ENCODE measurements at regions not wholly inside any gene's neighbourhood (a gene's known extent, or its start where the extent isn't known, plus 50 kb on each side); places are given as distances from the start of the nearest gene placed in this dataset.

GRCh38 chr10:4028854-4029583, 244.0 kb upstream of the KLF6 start:
- H3K27me3 ChIP-seq = no peaks in the 10 kb centered on the region
- WGBS, 2 donors = 91 to 93% methylated on average over 6 of the region's 6 CpGs
- intact Hi-C loops (cut with DNase I; ENCODE audit: low total_unique reads) = no loop called here
- H3K4me1 ChIP-seq = no peaks in the 10 kb centered on the region
- H3K4me3 ChIP-seq = no peak overlapping the region
- no peak for TF ChIP-seq POLR2A (IDR thresholded peaks at IDR 0.05)
- TF ChIP-seq, protein P1, sequence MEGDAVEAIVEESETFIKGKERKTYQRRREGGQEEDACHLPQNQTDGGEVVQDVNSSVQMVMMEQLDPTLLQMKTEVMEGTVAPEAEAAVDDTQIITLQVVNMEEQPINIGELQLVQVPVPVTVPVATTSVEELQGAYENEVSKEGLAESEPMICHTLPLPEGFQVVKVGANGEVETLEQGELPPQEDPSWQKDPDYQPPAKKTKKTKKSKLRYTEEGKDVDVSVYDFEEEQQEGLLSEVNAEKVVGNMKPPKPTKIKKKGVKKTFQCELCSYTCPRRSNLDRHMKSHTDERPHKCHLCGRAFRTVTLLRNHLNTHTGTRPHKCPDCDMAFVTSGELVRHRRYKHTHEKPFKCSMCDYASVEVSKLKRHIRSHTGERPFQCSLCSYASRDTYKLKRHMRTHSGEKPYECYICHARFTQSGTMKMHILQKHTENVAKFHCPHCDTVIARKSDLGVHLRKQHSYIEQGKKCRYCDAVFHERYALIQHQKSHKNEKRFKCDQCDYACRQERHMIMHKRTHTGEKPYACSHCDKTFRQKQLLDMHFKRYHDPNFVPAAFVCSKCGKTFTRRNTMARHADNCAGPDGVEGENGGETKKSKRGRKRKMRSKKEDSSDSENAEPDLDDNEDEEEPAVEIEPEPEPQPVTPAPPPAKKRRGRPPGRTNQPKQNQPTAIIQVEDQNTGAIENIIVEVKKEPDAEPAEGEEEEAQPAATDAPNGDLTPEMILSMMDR (IDR thresholded peaks at IDR 0.05) = no peak
- no peaks in the 10 kb centered on the region for H3K9me3 ChIP-seq
- H3K27ac ChIP-seq = no peak overlapping the region
- no peaks in the 10 kb centered on the region for H3K36me3 ChIP-seq (ENCODE audit: low read depth, missing control alignments)
- DNase-seq = no peak

DNA sequence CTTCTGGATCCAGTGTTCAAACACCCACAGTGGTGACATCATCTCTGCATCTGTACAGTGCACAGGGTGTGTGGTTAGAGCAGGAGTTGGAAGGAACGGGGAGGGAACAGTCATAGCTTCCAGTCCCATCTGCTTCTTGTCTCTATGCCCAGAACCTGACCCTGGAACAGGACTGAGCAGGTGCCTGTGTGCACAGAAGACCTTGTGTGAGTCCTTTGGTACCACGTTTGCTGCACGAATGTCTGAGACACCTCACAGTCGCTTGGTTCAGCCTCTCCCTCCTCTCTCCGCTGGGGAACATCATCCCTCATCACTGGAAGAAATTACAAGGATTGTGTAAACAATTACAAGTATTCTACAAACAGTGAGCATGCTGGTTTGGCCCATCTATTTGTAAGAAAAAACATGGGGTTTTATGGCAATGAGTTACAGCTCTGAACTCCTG, 243.0 kb upstream of the KLF6 start:
- no peaks in the 10 kb centered on the region for H3K4me1 ChIP-seq
- 82 to 88% methylated on average over 5 of the region's 5 CpGs for WGBS, 2 donors
- H3K27ac ChIP-seq = no peak overlapping the region

GRCh38 chr10:4025339-4025738, 240.3 kb upstream of the KLF6 start:
- intact Hi-C loops (cut with DNase I; ENCODE audit: low total_unique reads) = no loop called here
- Histone ChIP-seq H3K36me3 (ENCODE audit: low read depth, missing control alignments) (no peaks in the 10 kb centered on the region), H3K27me3 (no peaks in the 10 kb centered on the region), H3K9me3 (no peaks in the 10 kb centered on the region), H3K27ac (no peak overlapping the region), H3K4me3 (no peak overlapping the region), H3K4me1 (no peaks in the 10 kb centered on the region)
- DNase-seq = no peak
- no peak for TF ChIP-seq POLR2A (IDR thresholded peaks at IDR 0.05)
- TF ChIP-seq, protein P1 (IDR thresholded peaks at IDR 0.05) = no peak
- WGBS, 2 donors = 76 to 89% methylated on average over 4 of the region's 4 CpGs

More for the DNA sequence above, 243.0 kb upstream of the KLF6 start:
- no peak for DNase-seq
- Histone ChIP-seq H3K4me3 (no peak overlapping the region), H3K36me3 (ENCODE audit: low read depth, missing control alignments) (no peaks in the 10 kb centered on the region), H3K9me3 (no peaks in the 10 kb centered on the region), H3K27me3 (no peaks in the 10 kb centered on the region)
- no peak for TF ChIP-seq POLR2A (IDR thresholded peaks at IDR 0.05)
- TF ChIP-seq, protein P1 (IDR thresholded peaks at IDR 0.05) = no peak
- intact Hi-C loops (cut with DNase I; ENCODE audit: low total_unique reads) = no loop called here

DNA sequence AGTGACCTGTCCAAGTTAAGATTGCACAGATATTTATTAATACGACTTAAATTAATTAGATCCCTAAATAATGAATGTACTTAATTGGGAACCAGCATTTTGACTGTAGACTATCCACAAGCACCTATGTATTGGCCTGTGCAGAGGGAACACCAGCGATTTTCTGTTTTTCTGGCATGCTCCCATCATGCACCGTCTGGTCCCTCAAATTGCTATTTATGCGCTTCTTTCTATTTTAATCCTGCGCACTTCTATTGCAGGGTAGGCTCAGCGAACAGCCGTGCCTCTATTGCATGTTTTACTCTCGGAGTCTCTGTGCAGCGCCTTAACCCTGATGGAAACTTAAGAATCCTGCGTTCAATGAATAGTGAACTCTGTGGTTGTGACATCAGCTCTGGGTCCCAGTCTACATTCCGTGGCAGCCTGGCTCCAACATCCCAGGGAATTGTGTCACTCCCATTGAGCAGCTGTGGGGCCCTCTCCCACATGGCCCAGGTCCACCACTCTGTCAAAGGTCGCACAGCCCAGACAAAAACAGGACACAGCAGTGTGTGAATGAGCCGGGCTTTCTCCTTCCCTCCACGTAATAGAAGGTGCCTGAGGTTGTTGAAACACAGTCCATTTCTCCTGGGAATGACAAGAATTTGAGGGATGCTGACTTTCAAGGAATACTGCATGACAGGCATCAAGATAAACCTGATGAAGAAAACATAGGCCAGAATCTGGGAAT, 239.7 kb upstream of the KLF6 start:
- Histone ChIP-seq H3K27me3 (no peaks in the 10 kb centered on the region), H3K4me1 (no peaks in the 10 kb centered on the region), H3K27ac (no peak overlapping the region), H3K36me3 (ENCODE audit: low read depth, missing control alignments) (no peaks in the 10 kb centered on the region), H3K4me3 (no peak overlapping the region), H3K9me3 (no peaks in the 10 kb centered on the region)
- TF ChIP-seq, protein P1 (IDR thresholded peaks at IDR 0.05) = no peak
- 61 to 78% methylated on average over 14 of the region's 14 CpGs for WGBS, 2 donors
- no peak for DNase-seq
- intact Hi-C loops (cut with DNase I; ENCODE audit: low total_unique reads) = no loop called here

Data from testis (tissue), 2 donors.